SK-N-MC (cell line): ENCODE measurements at regions not wholly inside any gene's neighbourhood (a gene's known extent, or its start where the extent isn't known, plus 50 kb on each side); places are given as distances from the start of the nearest gene placed in this dataset.

Experiments used
- EZH2 ChIP-seq: fragments of 200-600 bp; sonication (generic); IDR thresholded peaks from one replicate; pipeline ENCODE4 v1.6.1; 2017; ENCODE audit warnings: antibody characterized with exemption
- POLR2AphosphoS5 ChIP-seq: IDR thresholded peaks from 2 replicates; pipeline ENCODE4 v1.6.1; 2012; ENCODE audit warnings: mild to moderate bottlenecking, low read depth, low read length, borderline replicate concordance

DNA sequence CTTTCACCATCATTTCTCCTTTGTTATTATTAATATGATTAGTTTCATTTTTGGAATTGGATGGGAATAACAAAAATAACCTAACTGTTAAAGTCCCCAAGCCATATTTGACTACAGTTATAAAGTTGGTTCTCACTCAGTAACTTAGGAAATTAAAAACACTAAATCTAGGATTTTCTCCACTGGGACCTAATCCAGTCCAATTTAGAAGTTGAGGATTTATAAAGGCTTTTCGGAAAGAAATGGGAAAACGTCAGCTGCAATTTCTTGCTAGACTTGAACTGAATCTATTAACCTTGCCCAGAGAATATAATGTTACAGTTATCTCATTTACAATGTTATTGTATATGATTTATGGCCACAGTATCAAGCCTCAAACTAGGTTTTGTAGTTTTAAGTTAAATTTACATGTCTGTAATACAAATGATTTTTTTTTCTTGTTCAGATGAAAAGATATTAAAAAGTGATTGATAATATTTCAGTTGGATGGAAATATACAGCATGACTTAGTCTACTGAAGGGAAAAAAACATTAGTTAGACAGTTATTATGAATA is 524.3 kb upstream of the GRAMD2B start:
- TF ChIP-seq EZH2: no peak
- no peak for TF ChIP-seq POLR2AphosphoS5
